A549 (cell line): ENCODE measurements at regions not wholly inside any gene's neighbourhood (a gene's known extent, or its start where the extent isn't known, plus 50 kb on each side); places are given as distances from the start of the nearest gene placed in this dataset.

Experiments
- ATAC-seq, 2 experiments: fragments of 200-7000 bp in 1 of 2; fragments of >200 bp in 1 of 2; cut with Nextera tagmentation in 1 of 2; cut with Tn5 transposase in 1 of 2; 3 replicates each; pipeline versions ENCODE4 v1.8.0 to v1.9.1; 2018 to 2020; ENCODE audit warnings: mild to moderate bottlenecking in 1 of 2, moderate library complexity in 1 of 2
- CTCF ChIA-PET: fragments of 300-600 bp; sonication (Branson Sonifier 250); formaldehyde crosslinking; extraction: SDS; loops from one replicate; lab custom pipeline; 2021; ENCODE audit warnings: antibody characterized with exemption, inconsistent platforms; lab: Yijun Ruan, JAX
- POLR2A ChIA-PET: fragments of 350-600 bp; formaldehyde crosslinking; extraction: SDS; loops from one replicate; lab custom pipeline; 2021; ENCODE audit warnings: antibody characterized with exemption, inconsistent platforms; lab: Yijun Ruan, JAX
- DNase-seq, 2 experiments: peaks; one replicate each; pipeline versions ENCODE4 v3.0.0 to v3.0.0-alpha.2; 2011 to 2016; ENCODE audit warnings: low read depth in 1 of 2, low spot score in 1 of 2
- FAIRE-seq: peaks from 2 replicates; lab custom pipeline; 2011; peaks lifted over from hg19 to GRCh38; lab: Jason Lieb, UNC
- H3K27ac ChIP-seq, 2 experiments: fragments of >200 bp; sonication (Bioruptor Twin); formaldehyde crosslinking; 3 replicates each; pipeline ENCODE4 v1.5.1; 2016 to 2017
- H3K4me1 ChIP-seq: fragments of >200 bp; sonication (Bioruptor Twin); formaldehyde crosslinking; 3 replicates; pipeline ENCODE4 v1.6.1; 2016
- H3K4me2 ChIP-seq: fragments of >200 bp; sonication (Bioruptor Twin); formaldehyde crosslinking; 3 replicates; pipeline ENCODE4 v1.6.1; 2016
- H3K4me3 ChIP-seq: fragments of >200 bp; sonication (Bioruptor Twin); formaldehyde crosslinking; 3 replicates; pipeline ENCODE4 v1.5.1; 2016
- H3K9me3 ChIP-seq: fragments of >200 bp; sonication (Bioruptor Twin); formaldehyde crosslinking; 3 replicates; pipeline ENCODE4 v1.6.1; 2016
- BHLHE40 ChIP-seq: IDR thresholded peaks from 2 replicates; pipeline ENCODE4 v1.6.1; 2012; ENCODE audit warnings: low read depth, low read length, inconsistent platforms
- CEBPB ChIP-seq, 2 experiments: fragments of >200 bp in 1 of 2; sonication (Bioruptor Twin) in 1 of 2; formaldehyde crosslinking in 1 of 2; IDR thresholded peaks; 2 replicates each; pipeline ENCODE4 v1.6.1; 2012 to 2016
- CTCF ChIP-seq: fragments of >200 bp; sonication (Bioruptor Twin); formaldehyde crosslinking; IDR thresholded peaks from 3 replicates; pipeline ENCODE4 v1.5.1; 2016
- E2F6 ChIP-seq: IDR thresholded peaks from 2 replicates; pipeline ENCODE4 v1.6.1; 2012; ENCODE audit warnings: low read depth, borderline replicate concordance
- EHMT2 ChIP-seq: fragments of 200-600 bp; sonication (generic); IDR thresholded peaks from 2 replicates; pipeline ENCODE4 v1.6.1; 2016; ENCODE audit warnings: antibody characterized with exemption, low read depth, mild to moderate bottlenecking, moderate library complexity
- ELK1 ChIP-seq: fragments of 150-350 bp; IDR thresholded peaks from 2 replicates; pipeline ENCODE4 v1.6.1; 2014; ENCODE audit warnings: low read depth, mild to moderate bottlenecking, low read length
- EP300 ChIP-seq, 2 experiments: fragments of >200 bp; sonication (Bioruptor Twin); formaldehyde crosslinking; IDR thresholded peaks; 2 replicates in 1 of 2; 3 replicates in 1 of 2; pipeline ENCODE4 v1.6.1; 2016 to 2017
- ESRRA ChIP-seq: fragments of 150-350 bp; IDR thresholded peaks from 2 replicates; pipeline ENCODE4 v1.6.1; 2014; ENCODE audit warnings: mild to moderate bottlenecking, low read length, borderline replicate concordance
- FOSL2 ChIP-seq, 2 experiments: fragments of 450-650 bp in 1 of 2; fragments of >200 bp in 1 of 2; sonication (Bioruptor Twin) in 1 of 2; formaldehyde crosslinking; IDR thresholded peaks; 2 replicates each; pipeline versions ENCODE4 v1.5.0 to v1.6.1; 2016 to 2020; ENCODE audit warnings: mild to moderate bottlenecking in 1 of 2, moderate library complexity in 1 of 2
- FOXS1 ChIP-seq: fragments of 250-450 bp; sonication (Bioruptor Pico); IDR thresholded peaks from 2 replicates; pipeline ENCODE4 v1.5.0; 2020; ENCODE audit warnings: mild to moderate bottlenecking, moderate library complexity
- HDAC2 ChIP-seq: fragments of 200-600 bp; sonication (generic); IDR thresholded peaks from 2 replicates; pipeline ENCODE4 v1.6.1; 2016
- HOXA7 ChIP-seq: fragments of 250-450 bp; sonication (Bioruptor Pico); IDR thresholded peaks from 2 replicates; pipeline ENCODE4 v1.5.0; 2020; ENCODE audit warnings: mild to moderate bottlenecking, moderate library complexity
- HOXB13 ChIP-seq: fragments of 250-450 bp; sonication (Bioruptor Pico); IDR thresholded peaks from 2 replicates; pipeline ENCODE4 v1.5.0; 2020; ENCODE audit warnings: low read depth, mild to moderate bottlenecking, moderate library complexity
- KDM1A ChIP-seq: fragments of 200-600 bp; sonication (generic); IDR thresholded peaks from 2 replicates; pipeline ENCODE4 v1.6.1; 2016; ENCODE audit warnings: low read depth, mild to moderate bottlenecking
- KDM5A ChIP-seq: fragments of 200-600 bp; sonication (generic); IDR thresholded peaks from 2 replicates; pipeline ENCODE4 v1.6.1; 2016; ENCODE audit warnings: antibody characterized with exemption, mild to moderate bottlenecking
- MAX ChIP-seq: IDR thresholded peaks from 2 replicates; pipeline ENCODE4 v1.6.1; 2012
- MAZ ChIP-seq: fragments of 150-350 bp; IDR thresholded peaks from 2 replicates; pipeline ENCODE4 v1.6.1; 2014; ENCODE audit warnings: antibody characterized with exemption, low read depth, low read length, borderline replicate concordance
- NPAS2 ChIP-seq: fragments of 250-450 bp; sonication (Bioruptor Pico); IDR thresholded peaks from 2 replicates; pipeline ENCODE4 v1.8.0; 2022; ENCODE audit warnings: mild to moderate bottlenecking, moderate library complexity, borderline replicate concordance
- PHF8 ChIP-seq: fragments of 200-600 bp; sonication (generic); IDR thresholded peaks from 2 replicates; pipeline ENCODE4 v1.6.1; 2016; ENCODE audit warnings: low read depth, mild to moderate bottlenecking, antibody characterized with exemption, moderate library complexity, borderline replicate concordance
- POLR2A ChIP-seq: IDR thresholded peaks from 2 replicates; pipeline ENCODE4 v1.6.1; 2012; ENCODE audit warnings: mild to moderate bottlenecking, low read length
- RFX5 ChIP-seq: fragments of 450-650 bp; IDR thresholded peaks from 2 replicates; pipeline ENCODE4 v1.7.1; 2014; ENCODE audit warnings: antibody characterized with exemption, mild to moderate bottlenecking, moderate library complexity
- RNF2 ChIP-seq: fragments of 200-600 bp; sonication (generic); IDR thresholded peaks from 2 replicates; pipeline ENCODE4 v1.6.1; 2016; ENCODE audit warnings: low read depth, mild to moderate bottlenecking, antibody characterized with exemption, moderate library complexity, borderline replicate concordance
- SREBF2 ChIP-seq: fragments of 450-650 bp; IDR thresholded peaks from 2 replicates; pipeline ENCODE4 v1.6.1; 2014; ENCODE audit warnings: mild to moderate bottlenecking, moderate library complexity
- TFCP2L1 ChIP-seq: fragments of 250-450 bp; sonication (Bioruptor Pico); IDR thresholded peaks from 2 replicates; pipeline ENCODE4 v1.5.0; 2021; ENCODE audit warnings: mild to moderate bottlenecking
- TP53 ChIP-seq: fragments of 250-450 bp; sonication (Bioruptor Pico); IDR thresholded peaks from 2 replicates; pipeline ENCODE4 v1.5.0; 2021; ENCODE audit warnings: mild to moderate bottlenecking, moderate library complexity
- ZC3H11A ChIP-seq: fragments of 450-650 bp; IDR thresholded peaks from 2 replicates; pipeline ENCODE4 v1.6.1; 2014; ENCODE audit warnings: antibody characterized with exemption, mild to moderate bottlenecking
- WGBS: methylation state at CpG from one replicate; pipeline ENCODE4 v1.1.6; 2017; ENCODE audit errors: missing lambda C conversion rate; 5-methylcytosine and 5-hydroxymethylcytosine counted together

GRCh38 chr2:19607400-19607799 lies 249.0 kb upstream of the OSR1 start:
- Histone ChIP-seq H3K4me2 (peak overlapping the region; percentile 73), H3K27ac (peak overlapping the region; percentile 92 to 95)
- POLR2A ChIA-PET: no interaction called here
- 46% methylated on average over 5 of the region's 5 CpGs for WGBS
- TF ChIP-seq MAX (peak; percentile 52), BHLHE40 (no peak), HOXB13 (no peak), RNF2 (no peak), KDM1A (no peak), EHMT2 (0 out of 2 replicates have a peak, but pooled peaks have one; percentile 41), NPAS2 (CRISPR knock-in tag) (no peak)
- TF ChIP-seq, all 56 proteins: peak for 2
- DNase-seq: peak; percentile 30 to 60
- peaks cover 54% of the 10 kb centered on the region for H3K4me1 ChIP-seq
- H3K9me3 ChIP-seq: no peaks in the 10 kb centered on the region
- CTCF ChIA-PET: interaction anchor here (0.6 to 1.1 kb wide), 5 partner anchors 11 to 140 kb away, joined by 3 to 4 read pairs (median 3); no protein-coding TSS in a partner anchor
- no peak for FAIRE-seq
- no peak overlapping the region for H3K4me3 ChIP-seq
- ATAC-seq: peak; percentile 41 to 56

- ChIA-PET POLR2A (no interaction called here), CTCF (interaction anchor here (0.7 kb wide), 1 partner anchor 44 kb away, joined by 3 read pairs; no protein-coding TSS in a partner anchor)
- Histone ChIP-seq H3K4me2 (peak overlapping the region; percentile 4; the same call in 1 of the 3 replicates), H3K4me1 (peaks cover 8% of the 10 kb centered on the region; the same call in 1 of the 3 replicates), H3K27ac (peak overlapping the region; percentile 5 to 52; a peak in 4 of 6 replicates), H3K9me3 (no peaks in the 10 kb centered on the region), H3K4me3 (no peak overlapping the region)
- no peak for TF ChIP-seq TP53 (CRISPR knock-in tag)
- TF ChIP-seq TFCP2L1: no peak
- no peak for TF ChIP-seq HOXB13
- no peak for TF ChIP-seq ELK1
- TF ChIP-seq CTCF: no peak
- TF ChIP-seq HDAC2: no peak
- no peak for TF ChIP-seq MAZ
- TF ChIP-seq BHLHE40: no peak
- no peak for TF ChIP-seq E2F6
- TF ChIP-seq FOXS1 (CRISPR knock-in tag): no peak
- no peak for TF ChIP-seq ESRRA
- no peak for TF ChIP-seq CEBPB (IDR thresholded peaks at IDR 0.05)
- TF ChIP-seq EHMT2: no peak
- TF ChIP-seq SREBF2: no peak
- TF ChIP-seq KDM1A: no peak
- no peak for TF ChIP-seq MAX
- ATAC-seq (peak in 1 of 2 experiments; percentile 42; a peak in 3 of 6 replicates), FAIRE-seq (no peak), DNase-seq (no peak)
- 53% methylated on average over 2 of the region's 2 CpGs for WGBS
Measured at GRCh38 chr2:19600982-19601381, 242.6 kb upstream of the OSR1 start.

- ChIA-PET POLR2A (no interaction called here), CTCF (interaction anchor here (0.7 kb wide), 1 partner anchor 45 kb away, joined by 3 read pairs; no protein-coding TSS in a partner anchor)
- ATAC-seq (peak; percentile 14 to 36; a peak in 3 of 6 replicates), DNase-seq (no peak), FAIRE-seq (no peak)
- TF ChIP-seq RNF2 (no peak), RFX5 (no peak), POLR2A (no peak), HOXA7 (CRISPR knock-in tag) (no peak), KDM5A (no peak), MAZ (no peak), ZC3H11A (no peak), FOSL2 (IDR thresholded peaks at IDR 0.05) (no peak), FOSL2 (CRISPR knock-in tag; IDR thresholded peaks at IDR 0.05) (no peak), EP300 (IDR thresholded peaks at IDR 0.05) (no peak), PHF8 (no peak)
- Histone ChIP-seq H3K9me3 (no peaks in the 10 kb centered on the region), H3K4me1 (peaks cover 8% of the 10 kb centered on the region; the same call in 1 of the 3 replicates), H3K4me3 (no peak overlapping the region), H3K27ac (peak overlapping the region; percentile 5 to 52; a peak in 4 of 6 replicates), H3K4me2 (peak overlapping the region; percentile 4; the same call in 1 of the 3 replicates)
Measured at GRCh38 chr2:19600506-19600905, 242.1 kb upstream of the OSR1 start.
